ENCODE measurements at regions not wholly inside any gene's neighbourhood (a gene's known extent, or its start where the extent isn't known, plus 50 kb on each side); places are given as distances from the start of the nearest gene placed in this dataset.

DNA sequence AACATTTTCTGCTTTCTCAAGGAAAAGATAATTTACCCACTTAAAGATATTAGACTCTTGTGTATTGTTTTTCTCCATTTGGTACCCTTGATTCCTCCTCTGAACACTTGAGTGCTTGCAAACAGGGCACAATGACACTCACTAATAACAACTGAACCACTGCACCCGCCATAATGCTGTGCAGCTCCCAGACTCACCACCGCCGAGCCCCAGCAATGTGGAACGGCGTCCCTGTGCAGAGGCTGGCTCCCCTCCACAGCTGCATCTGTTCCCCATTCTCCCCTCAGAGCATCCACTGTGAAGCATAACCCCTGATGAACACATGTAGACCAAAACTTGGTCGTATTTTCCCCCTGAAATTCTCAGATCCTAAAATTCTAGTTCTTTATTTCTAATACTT, 276.2 kb upstream of the PLSCR5 start (continued):
- TF ChIP-seq, protein P1, sequence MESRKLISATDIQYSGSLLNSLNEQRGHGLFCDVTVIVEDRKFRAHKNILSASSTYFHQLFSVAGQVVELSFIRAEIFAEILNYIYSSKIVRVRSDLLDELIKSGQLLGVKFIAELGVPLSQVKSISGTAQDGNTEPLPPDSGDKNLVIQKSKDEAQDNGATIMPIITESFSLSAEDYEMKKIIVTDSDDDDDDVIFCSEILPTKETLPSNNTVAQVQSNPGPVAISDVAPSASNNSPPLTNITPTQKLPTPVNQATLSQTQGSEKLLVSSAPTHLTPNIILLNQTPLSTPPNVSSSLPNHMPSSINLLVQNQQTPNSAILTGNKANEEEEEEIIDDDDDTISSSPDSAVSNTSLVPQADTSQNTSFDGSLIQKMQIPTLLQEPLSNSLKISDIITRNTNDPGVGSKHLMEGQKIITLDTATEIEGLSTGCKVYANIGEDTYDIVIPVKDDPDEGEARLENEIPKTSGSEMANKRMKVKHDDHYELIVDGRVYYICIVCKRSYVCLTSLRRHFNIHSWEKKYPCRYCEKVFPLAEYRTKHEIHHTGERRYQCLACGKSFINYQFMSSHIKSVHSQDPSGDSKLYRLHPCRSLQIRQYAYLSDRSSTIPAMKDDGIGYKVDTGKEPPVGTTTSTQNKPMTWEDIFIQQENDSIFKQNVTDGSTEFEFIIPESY (IDR thresholded peaks at IDR 0.05; ENCODE audit: extremely low read depth, insufficient replicate concordance, low read length) = no peak

DNA sequence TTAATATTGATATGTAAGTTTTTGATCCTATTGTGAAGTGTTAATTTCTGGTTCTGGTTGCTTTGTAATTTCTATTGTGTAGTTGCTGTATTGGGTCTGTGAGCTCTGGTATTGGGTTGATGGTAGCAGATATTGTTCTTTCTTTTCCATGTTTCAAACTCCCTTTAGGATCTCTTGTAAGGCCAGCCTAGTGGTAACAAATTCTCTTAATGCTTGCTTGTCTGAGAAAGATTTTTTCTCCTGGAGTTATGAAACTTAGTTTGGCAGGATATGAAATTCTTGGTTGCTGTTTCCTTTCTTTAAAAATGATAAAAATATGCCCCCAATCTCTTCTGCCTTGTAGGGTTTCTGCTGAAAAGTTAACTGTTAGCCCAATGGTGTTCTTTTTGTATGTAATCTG, 268.6 kb upstream of the PLSCR5 start:
- no peaks in the 10 kb centered on the region for H3K27me3 ChIP-seq (ENCODE audit: insufficient read depth, low read length)
- no peaks in the 10 kb centered on the region for H3K4me1 ChIP-seq (ENCODE audit: control insufficient read depth in 1 of 2, insufficient read depth in 2 of 2, low read length in 2 of 2)
- TF ChIP-seq YY1 (IDR thresholded peaks at IDR 0.05; ENCODE audit: extremely low read depth, insufficient replicate concordance, low read depth, low read length) = no peak
- H3K9me3 ChIP-seq (ENCODE audit: control insufficient read depth in 1 of 2, insufficient read depth in 1 of 2, low read depth in 1 of 2, low read length in 2 of 2) = no peaks in the 10 kb centered on the region
- DNase-seq (ENCODE audit: low read depth, low spot score) (no peak), ATAC-seq (no peak)
- H3K4me3 ChIP-seq (replicated peaks in 1 of 2; ENCODE audit: low read depth in 1 of 2, low read length in 2 of 2) = no peak overlapping the region
- H4K20me1 ChIP-seq (ENCODE audit: insufficient read depth) = no peaks in the 10 kb centered on the region
- no peak overlapping the region for H3K4me2 ChIP-seq (ENCODE audit: low read length)
- POLR2A ChIA-PET = no interaction called here
- H2AFZ ChIP-seq (ENCODE audit: low read depth, low read length, poor library complexity, severe bottlenecking) = no peak overlapping the region
- no peaks in the 10 kb centered on the region for H3K36me3 ChIP-seq (ENCODE audit: control insufficient read depth in 1 of 2, insufficient read depth in 2 of 2, low read length in 2 of 2)
- no peaks in the 10 kb centered on the region for H3K9me2 ChIP-seq (ENCODE audit: insufficient read depth)
- RAD21 ChIA-PET (ENCODE audit: low non-redundant PET in 1 of 2, low total read pairs in 2 of 2, uncharacterized antibody in 2 of 2, unreplicated experiment in 2 of 2) = no interaction called here
- BruUV-seq (replicated peaks) = no TSS peak
- H3K9ac ChIP-seq (ENCODE audit: low read length) = no peak overlapping the region
- H3K79me2 ChIP-seq (ENCODE audit: insufficient read depth, low read length) = no peaks in the 10 kb centered on the region
- CTCF ChIA-PET = no interaction called here
- H3K27ac ChIP-seq (ENCODE audit: low read depth, low read length) = no peak overlapping the region
- intact Hi-C loops (cut with micrococcal nuclease) = no loop called here

DNA sequence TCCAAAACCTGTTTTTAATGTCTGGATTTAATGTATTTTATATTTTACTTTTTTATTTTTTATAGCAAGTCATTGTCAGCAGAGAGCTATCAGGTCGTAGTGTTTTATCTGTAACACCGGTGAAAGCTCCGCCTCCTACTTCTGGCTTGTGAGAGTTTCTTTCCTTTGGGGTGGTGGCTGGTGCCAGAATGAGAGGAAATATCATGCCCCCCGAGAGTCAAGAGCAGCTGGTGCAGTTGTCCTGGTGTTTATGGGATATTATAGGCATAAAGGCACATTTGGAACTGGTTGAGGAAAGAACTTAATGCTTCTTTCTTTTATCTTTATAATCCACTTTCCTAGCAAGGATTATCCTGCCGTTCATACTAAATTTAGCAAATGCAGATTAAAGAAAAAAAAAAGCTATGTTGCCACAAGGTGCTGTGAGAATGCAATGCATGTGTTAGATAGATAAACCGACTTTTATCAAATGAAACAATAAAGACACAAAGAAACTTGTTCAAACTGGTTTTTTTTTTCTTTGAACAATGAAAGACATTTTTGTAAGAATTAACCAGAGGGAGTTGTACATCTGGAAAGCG, 260.1 kb upstream of the PLSCR5 start:
- no peak overlapping the region for H3K4me3 ChIP-seq (replicated peaks in 1 of 2; ENCODE audit: low read depth in 1 of 2, low read length in 2 of 2)
- H3K4me1 ChIP-seq (ENCODE audit: control insufficient read depth in 1 of 2, insufficient read depth in 2 of 2, low read length in 2 of 2) = no peaks in the 10 kb centered on the region
- H3K9me2 ChIP-seq (ENCODE audit: insufficient read depth) = no peaks in the 10 kb centered on the region
- H3K79me2 ChIP-seq (ENCODE audit: insufficient read depth, low read length) = no peaks in the 10 kb centered on the region
- H3K36me3 ChIP-seq (ENCODE audit: control insufficient read depth in 1 of 2, insufficient read depth in 2 of 2, low read length in 2 of 2) = no peaks in the 10 kb centered on the region
- ATAC-seq (no peak), DNase-seq (ENCODE audit: low read depth, low spot score) (no peak)
- H2AFZ ChIP-seq (ENCODE audit: low read depth, low read length, poor library complexity, severe bottlenecking) = no peak overlapping the region
- H3K27ac ChIP-seq (ENCODE audit: low read depth, low read length) = no peak overlapping the region
- no peak overlapping the region for H3K4me2 ChIP-seq (ENCODE audit: low read length)
- intact Hi-C loops (cut with micrococcal nuclease) = no loop called here
- no TSS peak for BruUV-seq (replicated peaks)
- TF ChIP-seq, protein P2, sequence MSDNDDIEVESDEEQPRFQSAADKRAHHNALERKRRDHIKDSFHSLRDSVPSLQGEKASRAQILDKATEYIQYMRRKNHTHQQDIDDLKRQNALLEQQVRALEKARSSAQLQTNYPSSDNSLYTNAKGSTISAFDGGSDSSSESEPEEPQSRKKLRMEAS (IDR thresholded peaks at IDR 0.05) = no peak
- no peak for TF ChIP-seq EGR1 (IDR thresholded peaks at IDR 0.05; ENCODE audit: low read depth)
- TF ChIP-seq CEBPB (IDR thresholded peaks at IDR 0.05; ENCODE audit: low read depth) = no peak
- no peak for TF ChIP-seq EZH2phosphoT487 (IDR thresholded peaks at IDR 0.05; ENCODE audit: borderline replicate concordance)
- no peak for TF ChIP-seq FOSL1 (IDR thresholded peaks at IDR 0.05; ENCODE audit: low read depth)
- TF ChIP-seq, protein P3, sequence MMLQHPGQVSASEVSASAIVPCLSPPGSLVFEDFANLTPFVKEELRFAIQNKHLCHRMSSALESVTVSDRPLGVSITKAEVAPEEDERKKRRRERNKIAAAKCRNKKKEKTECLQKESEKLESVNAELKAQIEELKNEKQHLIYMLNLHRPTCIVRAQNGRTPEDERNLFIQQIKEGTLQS (IDR thresholded peaks at IDR 0.05) = no peak
- TF ChIP-seq JUND (IDR thresholded peaks at IDR 0.05) = no peak
- TF ChIP-seq, protein P4, sequence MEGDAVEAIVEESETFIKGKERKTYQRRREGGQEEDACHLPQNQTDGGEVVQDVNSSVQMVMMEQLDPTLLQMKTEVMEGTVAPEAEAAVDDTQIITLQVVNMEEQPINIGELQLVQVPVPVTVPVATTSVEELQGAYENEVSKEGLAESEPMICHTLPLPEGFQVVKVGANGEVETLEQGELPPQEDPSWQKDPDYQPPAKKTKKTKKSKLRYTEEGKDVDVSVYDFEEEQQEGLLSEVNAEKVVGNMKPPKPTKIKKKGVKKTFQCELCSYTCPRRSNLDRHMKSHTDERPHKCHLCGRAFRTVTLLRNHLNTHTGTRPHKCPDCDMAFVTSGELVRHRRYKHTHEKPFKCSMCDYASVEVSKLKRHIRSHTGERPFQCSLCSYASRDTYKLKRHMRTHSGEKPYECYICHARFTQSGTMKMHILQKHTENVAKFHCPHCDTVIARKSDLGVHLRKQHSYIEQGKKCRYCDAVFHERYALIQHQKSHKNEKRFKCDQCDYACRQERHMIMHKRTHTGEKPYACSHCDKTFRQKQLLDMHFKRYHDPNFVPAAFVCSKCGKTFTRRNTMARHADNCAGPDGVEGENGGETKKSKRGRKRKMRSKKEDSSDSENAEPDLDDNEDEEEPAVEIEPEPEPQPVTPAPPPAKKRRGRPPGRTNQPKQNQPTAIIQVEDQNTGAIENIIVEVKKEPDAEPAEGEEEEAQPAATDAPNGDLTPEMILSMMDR (IDR thresholded peaks at IDR 0.05 in 2 of 3, conservative IDR thresholded peaks at IDR 0.05 in 1 of 3; ENCODE audit: borderline replicate concordance in 1 of 3, insufficient read depth in 1 of 3, low read depth in 2 of 3, low read length in 2 of 3) = no peak
- no peak for TF ChIP-seq ZNF274 (IDR thresholded peaks at IDR 0.05; ENCODE audit: low read depth, low read length)
- ChIA-PET CTCF (no interaction called here), RAD21 (ENCODE audit: low non-redundant PET in 1 of 2, low total read pairs in 2 of 2, uncharacterized antibody in 2 of 2, unreplicated experiment in 2 of 2) (no interaction called here), POLR2A (no interaction called here)
- no peaks in the 10 kb centered on the region for H3K27me3 ChIP-seq (ENCODE audit: insufficient read depth, low read length)
- H3K9ac ChIP-seq (ENCODE audit: low read length) = no peak overlapping the region
- no peaks in the 10 kb centered on the region for H4K20me1 ChIP-seq (ENCODE audit: insufficient read depth)
- no peaks in the 10 kb centered on the region for H3K9me3 ChIP-seq (ENCODE audit: control insufficient read depth in 1 of 2, insufficient read depth in 1 of 2, low read depth in 1 of 2, low read length in 2 of 2)
